ENCODE measurements at regions not wholly inside any gene's neighbourhood (a gene's known extent, or its start where the extent isn't known, plus 50 kb on each side); places are given as distances from the start of the nearest gene placed in this dataset.

GRCh38 chr13:109873351-109874123 lies 87.2 kb upstream of the IRS2 start:
- no peak overlapping the region for H3K27ac ChIP-seq (replicated peaks in 1 of 4)
- H3K36me3 ChIP-seq = no peaks in the 10 kb centered on the region
- intact Hi-C loops (cut with DNase I) = loop anchor here (10.0 kb wide), 1 partner anchor 231 kb away; no protein-coding TSS in a partner anchor
- no peak overlapping the region for H3K4me3 ChIP-seq
- H3K27me3 ChIP-seq = no peaks in the 10 kb centered on the region
- WGBS = 89% methylated on average over 17 of the region's 17 CpGs
- TF ChIP-seq POLR2A (IDR thresholded peaks at IDR 0.05; ENCODE audit: low read depth) (no peak), EP300 (IDR thresholded peaks at IDR 0.05) (no peak), POLR2AphosphoS5 (IDR thresholded peaks at IDR 0.05) (no peak), CTCF (IDR thresholded peaks at IDR 0.05) (no peak)
- DNase-seq (ENCODE audit: extremely low spot score) = peak; percentile 85
- no peaks in the 10 kb centered on the region for H3K9me3 ChIP-seq
- H3K4me1 ChIP-seq = peaks cover 26 to 46% (median 36%) of the 10 kb centered on the region in 4 donors

DNA sequence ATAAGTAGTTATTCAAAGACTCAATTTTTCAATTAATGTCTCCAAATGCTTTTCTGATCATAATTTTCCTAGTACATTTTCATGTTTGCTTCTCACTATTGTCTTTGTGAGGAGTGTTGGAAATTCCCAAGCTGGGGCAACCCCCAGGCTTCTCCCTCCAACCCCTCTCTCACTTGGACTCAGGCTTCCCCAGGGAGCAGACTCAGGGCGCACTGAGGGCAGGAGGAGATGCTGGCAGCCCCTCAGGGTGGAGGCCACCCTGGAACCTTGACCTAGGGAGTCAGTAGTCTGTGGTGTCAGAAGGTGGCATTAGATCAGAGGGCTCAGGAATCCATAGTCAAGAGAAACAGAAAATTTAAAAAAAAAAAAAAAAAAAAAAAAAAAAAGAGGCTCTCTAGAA lies 86.5 kb upstream of the IRS2 start:
- TF ChIP-seq POLR2AphosphoS5 (IDR thresholded peaks at IDR 0.05) = no peak
- TF ChIP-seq POLR2A (IDR thresholded peaks at IDR 0.05; ENCODE audit: low read depth) = no peak
- no peak for TF ChIP-seq CTCF (IDR thresholded peaks at IDR 0.05)
- TF ChIP-seq EP300 (IDR thresholded peaks at IDR 0.05) = no peak
- no peaks in the 10 kb centered on the region for H3K9me3 ChIP-seq
- H3K4me1 ChIP-seq = peaks cover 26 to 50% (median 37%) of the 10 kb centered on the region in 4 donors
- WGBS = 88% methylated on average over 1 of the region's 1 CpG
- no peak overlapping the region for H3K27ac ChIP-seq (replicated peaks in 1 of 4)
- intact Hi-C loops (cut with DNase I) = loop anchor here (10.0 kb wide), 1 partner anchor 232 kb away; no protein-coding TSS in a partner anchor
- peak; percentile 53 for DNase-seq (ENCODE audit: extremely low spot score)
- H3K36me3 ChIP-seq = no peaks in the 10 kb centered on the region
- H3K4me3 ChIP-seq = no peak overlapping the region
- no peaks in the 10 kb centered on the region for H3K27me3 ChIP-seq

DNA sequence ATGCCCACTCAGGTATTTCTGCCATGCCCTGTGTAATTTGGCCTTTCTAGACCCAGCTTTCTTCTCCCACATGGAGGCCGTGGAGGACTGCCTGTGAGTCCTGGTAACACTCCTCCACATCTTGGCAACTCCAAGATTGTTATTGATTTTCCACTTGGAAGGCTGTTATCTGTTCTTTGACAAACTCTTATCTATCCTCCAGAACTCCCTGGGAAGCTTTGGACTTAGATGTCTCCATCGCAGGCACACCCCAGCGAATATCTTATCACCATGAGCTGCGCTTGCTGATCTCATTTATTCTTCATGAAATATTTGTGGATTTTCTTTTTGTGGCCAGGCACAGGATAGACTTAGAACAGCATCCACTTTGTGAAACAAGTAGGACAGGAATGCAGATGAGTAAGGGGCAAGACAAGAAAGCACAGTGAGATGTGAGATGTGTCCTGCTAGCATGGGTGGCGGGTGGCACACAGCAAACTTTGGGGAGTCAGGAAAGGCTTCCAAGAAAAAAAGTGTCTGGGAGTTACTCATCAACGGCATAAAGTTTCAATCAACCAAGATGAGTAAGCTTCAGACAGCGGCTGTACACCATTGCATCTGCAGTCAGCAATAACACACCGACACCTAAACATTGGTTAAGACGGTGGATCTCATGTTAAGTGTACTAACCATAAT lies 84.5 kb upstream of the IRS2 start:
- no peak for TF ChIP-seq POLR2A (IDR thresholded peaks at IDR 0.05; ENCODE audit: low read depth)
- TF ChIP-seq POLR2AphosphoS5 (IDR thresholded peaks at IDR 0.05) = no peak
- TF ChIP-seq CTCF (IDR thresholded peaks at IDR 0.05) = no peak
- no peak for TF ChIP-seq EP300 (IDR thresholded peaks at IDR 0.05)
- peak; percentile 57 for DNase-seq (ENCODE audit: extremely low spot score)
- H3K9me3 ChIP-seq = no peaks in the 10 kb centered on the region
- H3K4me3 ChIP-seq = no peak overlapping the region
- H3K27me3 ChIP-seq = no peaks in the 10 kb centered on the region
- H3K27ac ChIP-seq (replicated peaks in 1 of 4) = peak overlapping the region in 2 of 4 donors; percentile 64 to 67
- WGBS = 97% methylated on average over 9 of the region's 9 CpGs
- H3K36me3 ChIP-seq = no peaks in the 10 kb centered on the region
- peaks cover 20 to 47% (median 33%) of the 10 kb centered on the region in 4 donors for H3K4me1 ChIP-seq
- intact Hi-C loops (cut with DNase I) = loop anchor here (10.0 kb wide), 1 partner anchor 234 kb away; no protein-coding TSS in a partner anchor

DNA sequence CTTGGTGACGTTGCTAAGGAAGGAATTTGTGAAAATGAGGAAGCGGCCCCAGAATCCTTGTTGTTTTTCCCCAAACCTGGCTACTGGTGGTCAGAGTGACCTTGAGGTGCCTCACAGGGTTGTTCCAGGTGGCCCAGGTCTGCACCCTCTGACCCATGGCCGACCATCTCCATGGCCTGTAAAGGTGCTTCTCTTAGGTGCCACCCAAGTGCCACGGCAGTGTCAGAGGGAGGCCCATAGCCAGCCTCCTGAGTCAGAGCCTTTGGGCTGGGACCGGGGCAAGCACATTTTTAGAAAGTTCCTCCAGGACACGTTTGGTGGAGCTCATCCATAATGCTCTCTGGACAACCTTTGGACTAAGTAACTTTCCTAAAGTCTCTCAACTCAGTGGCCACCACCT lies 83.9 kb upstream of the IRS2 start:
- intact Hi-C loops (cut with DNase I) = loop anchor here (10.0 kb wide), 1 partner anchor 235 kb away; no protein-coding TSS in a partner anchor
- no peaks in the 10 kb centered on the region for H3K9me3 ChIP-seq
- H3K4me1 ChIP-seq = peaks cover 17 to 42% (median 28%) of the 10 kb centered on the region in 4 donors
- no peak for TF ChIP-seq POLR2AphosphoS5 (IDR thresholded peaks at IDR 0.05)
- H3K36me3 ChIP-seq = no peaks in the 10 kb centered on the region
- H3K27me3 ChIP-seq = no peaks in the 10 kb centered on the region
- DNase-seq (ENCODE audit: extremely low spot score) = peak; percentile 17
- 79% methylated on average over 4 of the region's 6 CpGs for WGBS
- peak overlapping the region; percentile 47 to 56 (median 54) for H3K4me3 ChIP-seq
- peak overlapping the region; percentile 62 to 67 (median 64) for H3K27ac ChIP-seq (replicated peaks in 1 of 4)
